GM12878 (cell line): ENCODE measurements at regions not wholly inside any gene's neighbourhood (a gene's known extent, or its start where the extent isn't known, plus 50 kb on each side); places are given as distances from the start of the nearest gene placed in this dataset.

Source experiments
- ATAC-seq: fragments of 200-7000 bp; cut with Tn5 transposase; 3 replicates; pipeline ENCODE4 v1.9.1; 2020; ENCODE audit warnings: mild to moderate bottlenecking, moderate library complexity
- BruUV-seq: library from RNA; stranded (reverse); fragments of 400-500 nt; replicated peaks from 2 replicates; lab custom pipeline; 2021; lab: Mats Ljungman, UMichigan
- CTCF ChIA-PET: fragments of 300-600 bp; sonication (Branson Sonifier 250); formaldehyde crosslinking; extraction: SDS; loops from one replicate; lab custom pipeline; 2021; ENCODE audit warnings: inconsistent platforms; lab: Yijun Ruan, JAX
- POLR2A ChIA-PET: fragments of 350-600 bp; formaldehyde crosslinking; extraction: SDS; loops from one replicate; lab custom pipeline; 2021; ENCODE audit warnings: inconsistent platforms; lab: Charles Lee
- RAD21 ChIA-PET: fragments of 300-600 bp; sonication (Branson Sonifier 250); formaldehyde crosslinking; loops from one replicate; lab custom pipeline; 2023; ENCODE audit warnings: antibody characterized with exemption; ENCODE audit not compliant: unreplicated experiment; lab: Charles Lee
- SMC1A ChIA-PET: fragments of 300-600 bp; sonication (Branson Sonifier 250); formaldehyde crosslinking; loops from one replicate; lab custom pipeline; 2023; ENCODE audit not compliant: unreplicated experiment, uncharacterized antibody; lab: Charles Lee
- DNase-seq: peaks from one replicate; pipeline ENCODE4 v3.0.0-alpha.2; 2011; ENCODE audit warnings: low read depth, low spot score
- FAIRE-seq: peaks from 3 replicates; lab custom pipeline; 2011; peaks lifted over from hg19 to GRCh38; lab: Jason Lieb, UNC
- H2AFZ ChIP-seq: 2 replicates; pipeline ENCODE4 v1.6.0; 2011; ENCODE audit warnings: low read depth, low read length, control low read depth; ENCODE audit not compliant: control insufficient read depth
- H3K27ac ChIP-seq: 2 replicates; pipeline ENCODE4 v1.5.1; 2011; ENCODE audit warnings: control low read depth; ENCODE audit not compliant: control insufficient read depth, insufficient read depth
- H3K27me3 ChIP-seq, 2 experiments: replicated peaks in 1 of 2; 2 replicates each; pipeline versions ENCODE4 v1.6.0 to v1.6.1; 2011; ENCODE audit warnings: low read length in 1 of 2; ENCODE audit not compliant: control insufficient read depth in 2 of 2, insufficient read depth in 2 of 2
- H3K36me3 ChIP-seq, 2 experiments: 2 replicates each; pipeline ENCODE4 v1.5.1; 2011; ENCODE audit warnings: low read length in 1 of 2; ENCODE audit not compliant: control insufficient read depth in 2 of 2, insufficient read depth in 2 of 2
- H3K4me1 ChIP-seq: 2 replicates; pipeline ENCODE4 v1.6.1; 2011; ENCODE audit warnings: mild to moderate bottlenecking, low read length, moderate library complexity, mixed read lengths; ENCODE audit not compliant: control insufficient read depth, insufficient read depth
- H3K4me2 ChIP-seq: 2 replicates; pipeline ENCODE4 v1.6.0; 2011; ENCODE audit warnings: control low read depth; ENCODE audit not compliant: control insufficient read depth, insufficient read depth
- H3K4me3 ChIP-seq: fragments of 200-600 bp; sonication (generic); 2 replicates; pipeline ENCODE4 v1.5.1; 2016
- H3K79me2 ChIP-seq: 2 replicates; pipeline ENCODE4 v1.6.0; 2011; ENCODE audit warnings: low read length; ENCODE audit not compliant: control insufficient read depth, insufficient read depth
- H3K9ac ChIP-seq: 2 replicates; pipeline ENCODE4 v1.8.0; 2011; ENCODE audit warnings: low read length, control low read depth, mixed read lengths; ENCODE audit not compliant: control insufficient read depth, insufficient read depth
- H3K9me3 ChIP-seq: replicated peaks from 3 replicates; pipeline ENCODE4 v1.5.1; 2011; ENCODE audit warnings: mild to moderate bottlenecking, low read length; ENCODE audit not compliant: control insufficient read depth, insufficient read depth
- H4K20me1 ChIP-seq: 2 replicates; pipeline ENCODE4 v1.6.0; 2011; ENCODE audit not compliant: control insufficient read depth, insufficient read depth
- ATF2 ChIP-seq: IDR thresholded peaks from 2 replicates; pipeline ENCODE4 v1.6.1; 2012; ENCODE audit warnings: low read length, inconsistent platforms
- ATF3 ChIP-seq: IDR thresholded peaks from 2 replicates; pipeline ENCODE4 v1.6.1; 2011; ENCODE audit warnings: low read depth, mild to moderate bottlenecking, low read length, moderate library complexity, borderline replicate concordance; ENCODE audit errors: extremely low read depth
- HDAC2 ChIP-seq: fragments of 200-600 bp; sonication (generic); IDR thresholded peaks from 2 replicates; pipeline ENCODE4 v1.6.1; 2017
- HSF1 ChIP-seq: fragments of 150-350 bp; IDR thresholded peaks from 2 replicates; pipeline ENCODE4 v1.6.1; 2014; ENCODE audit warnings: mild to moderate bottlenecking, low read depth, low read length
- MEF2B ChIP-seq: fragments of 450-650 bp; IDR thresholded peaks from 2 replicates; pipeline ENCODE4 v1.6.1; 2018; ENCODE audit warnings: mild to moderate bottlenecking, moderate library complexity; ENCODE audit not compliant: partially characterized antibody, poor library complexity, severe bottlenecking
- POU2F2 ChIP-seq: IDR thresholded peaks from 3 replicates; pipeline ENCODE4 v1.6.1; 2011; ENCODE audit warnings: low read depth, mild to moderate bottlenecking, low read length, borderline replicate concordance
- REST ChIP-seq: IDR thresholded peaks from 2 replicates; pipeline ENCODE4 v1.6.1; 2012; ENCODE audit warnings: mild to moderate bottlenecking, low read depth, low read length
- SKIL ChIP-seq: fragments of 450-650 bp; IDR thresholded peaks from 2 replicates; pipeline ENCODE4 v1.6.1; 2017; ENCODE audit warnings: mild to moderate bottlenecking, low read depth, inconsistent platforms; ENCODE audit not compliant: poor library complexity, severe bottlenecking
- SPI1 ChIP-seq: IDR thresholded peaks from 2 replicates; pipeline ENCODE4 v1.6.1; 2011; ENCODE audit warnings: low read depth, mild to moderate bottlenecking, low read length, moderate library complexity, borderline replicate concordance; ENCODE audit not compliant: insufficient read depth
- USF2 ChIP-seq: IDR thresholded peaks from 2 replicates; pipeline ENCODE4 v1.6.1; 2011; ENCODE audit warnings: low read depth, low read length, improper control_type of control experiment, borderline replicate concordance
- ZNF217 ChIP-seq: fragments of 450-650 bp; IDR thresholded peaks from 2 replicates; pipeline ENCODE4 v1.6.1; 2017; ENCODE audit warnings: antibody characterized with exemption, mild to moderate bottlenecking
- WGBS: methylation state at CpG from one replicate; pipeline ENCODE4 v1.1.6; 2016; ENCODE audit warnings: low lambda C conversion rate; ENCODE audit not compliant: insufficient replicate concordance, insufficient coverage; ENCODE audit errors: missing lambda C conversion rate; 5-methylcytosine and 5-hydroxymethylcytosine counted together
- in situ Hi-C: fragments of 300-500 bp; cut with MboI; formaldehyde crosslinking; loops from 9 replicates; pipeline ENCODE4 v1.14.3; 2018; ENCODE audit warnings: mixed read lengths
- intact Hi-C: fragments of 100-400 bp; cut with micrococcal nuclease; formaldehyde crosslinking; loops from one replicate; pipeline ENCODE4 v1.14.2; 2022; ENCODE audit not compliant: unreplicated experiment

- TF ChIP-seq SPI1 (no peak), MEF2B (no peak), ATF3 (no peak), SKIL (no peak)
Measured at GRCh38 chr2:106275971-106276370, 81.9 kb upstream of the UXS1 start (continued).

- intact Hi-C loops = no loop called here
- Histone ChIP-seq H3K9ac (no peak overlapping the region), H3K36me3 (no peaks in the 10 kb centered on the region), H3K27ac (no peak overlapping the region), H4K20me1 (no peaks in the 10 kb centered on the region; the same call in 1 of the 2 replicates), H3K9me3 (no peaks in the 10 kb centered on the region; the same call in 2 of the 3 replicates), H3K79me2 (no peaks in the 10 kb centered on the region), H3K27me3 (no peaks in the 10 kb centered on the region; a peak in 1 of 4 replicates), H3K4me1 (no peaks in the 10 kb centered on the region; the same call in 1 of the 2 replicates), H2AFZ (no peak overlapping the region), H3K4me3 (no peak overlapping the region), H3K4me2 (no peak overlapping the region)
- WGBS = 60% methylated on average over 7 of the region's 7 CpGs
- in situ Hi-C loops = no loop called here
- FAIRE-seq = no peak
- ChIA-PET SMC1A (no interaction called here), POLR2A (no interaction called here), CTCF (no interaction called here), RAD21 (no interaction called here)
- ATAC-seq = no peak
- BruUV-seq = no TSS peak
- DNase-seq = no peak
- TF ChIP-seq USF2 (no peak), REST (no peak), ZNF217 (no peak), POU2F2 (no peak), HDAC2 (no peak), ATF2 (no peak), HSF1 (no peak)
Measured at GRCh38 chr2:106274668-106275067, 80.6 kb upstream of the UXS1 start.
